ENCODE measurements at regions not wholly inside any gene's neighbourhood (a gene's known extent, or its start where the extent isn't known, plus 50 kb on each side); places are given as distances from the start of the nearest gene placed in this dataset.

DNA sequence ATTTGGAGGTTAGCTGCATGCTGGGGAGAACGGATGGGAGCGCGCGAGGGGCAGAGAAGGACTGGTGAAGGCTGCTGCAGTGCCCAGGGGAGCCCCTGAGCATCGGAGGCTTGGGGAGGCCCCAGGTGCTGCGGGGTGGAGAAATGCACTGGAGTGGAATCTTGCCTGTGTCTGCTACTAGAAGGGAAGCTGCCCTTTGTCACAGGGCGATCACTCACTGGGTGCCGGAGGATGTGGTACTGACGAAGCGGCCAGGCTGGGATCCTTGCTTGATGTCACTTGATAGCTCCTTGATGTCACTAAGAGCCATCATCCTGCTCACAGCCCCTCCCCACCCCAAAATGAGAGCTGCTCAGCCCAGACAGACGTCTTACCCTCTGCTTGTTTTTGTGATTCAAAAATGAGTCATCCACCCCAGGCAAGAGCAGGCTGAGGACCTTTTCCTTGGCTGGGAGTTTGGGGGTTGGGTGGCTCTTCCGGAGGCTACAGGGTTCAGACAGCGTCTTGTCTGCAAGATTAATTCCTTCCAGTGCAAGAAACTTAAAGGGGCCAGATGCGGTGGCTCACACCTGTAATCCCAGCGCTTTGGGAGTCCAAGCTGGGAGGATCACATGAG, 62.6 kb upstream of the PMEPA1 start:
- TF ChIP-seq, protein P1, sequence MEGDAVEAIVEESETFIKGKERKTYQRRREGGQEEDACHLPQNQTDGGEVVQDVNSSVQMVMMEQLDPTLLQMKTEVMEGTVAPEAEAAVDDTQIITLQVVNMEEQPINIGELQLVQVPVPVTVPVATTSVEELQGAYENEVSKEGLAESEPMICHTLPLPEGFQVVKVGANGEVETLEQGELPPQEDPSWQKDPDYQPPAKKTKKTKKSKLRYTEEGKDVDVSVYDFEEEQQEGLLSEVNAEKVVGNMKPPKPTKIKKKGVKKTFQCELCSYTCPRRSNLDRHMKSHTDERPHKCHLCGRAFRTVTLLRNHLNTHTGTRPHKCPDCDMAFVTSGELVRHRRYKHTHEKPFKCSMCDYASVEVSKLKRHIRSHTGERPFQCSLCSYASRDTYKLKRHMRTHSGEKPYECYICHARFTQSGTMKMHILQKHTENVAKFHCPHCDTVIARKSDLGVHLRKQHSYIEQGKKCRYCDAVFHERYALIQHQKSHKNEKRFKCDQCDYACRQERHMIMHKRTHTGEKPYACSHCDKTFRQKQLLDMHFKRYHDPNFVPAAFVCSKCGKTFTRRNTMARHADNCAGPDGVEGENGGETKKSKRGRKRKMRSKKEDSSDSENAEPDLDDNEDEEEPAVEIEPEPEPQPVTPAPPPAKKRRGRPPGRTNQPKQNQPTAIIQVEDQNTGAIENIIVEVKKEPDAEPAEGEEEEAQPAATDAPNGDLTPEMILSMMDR (IDR thresholded peaks at IDR 0.05; ENCODE audit: low read depth, low read length), result no peak
- no peak for TF ChIP-seq EZH2phosphoT487 (IDR thresholded peaks at IDR 0.05; ENCODE audit: low read depth)
